ENCODE measurements at regions not wholly inside any gene's neighbourhood (a gene's known extent, or its start where the extent isn't known, plus 50 kb on each side); places are given as distances from the start of the nearest gene placed in this dataset.

GRCh38 chr4:116453127-116453526 lies 632.2 kb downstream of the TRAM1L1 start:
- no peak overlapping the region for H4K91ac ChIP-seq (ENCODE audit: low read length)
- no peak overlapping the region for H3K4ac ChIP-seq (ENCODE audit: low read depth in 1 of 2, low read length in 2 of 2)
- WGBS, result 97% methylated on average over 19 of the region's 19 CpGs
- no peak for DNase-seq
- H3K27me3 ChIP-seq (ENCODE audit: control insufficient read depth in 1 of 2, insufficient read depth in 1 of 2, low read length in 2 of 2), result no peaks in the 10 kb centered on the region
- no peak overlapping the region for H4K8ac ChIP-seq (ENCODE audit: low read length)
- H2BK5ac ChIP-seq (ENCODE audit: low read depth, low read length, poor library complexity, severe bottlenecking), result no peak overlapping the region
- H3K9ac ChIP-seq (ENCODE audit: low read length), result no peak overlapping the region
- no peak overlapping the region for H3K27ac ChIP-seq (ENCODE audit: low read length, poor library complexity, severe bottlenecking)
- H2AFZ ChIP-seq (ENCODE audit: low read depth, low read length), result peak overlapping the region; percentile 51
- no peak overlapping the region for H3K4me3 ChIP-seq (ENCODE audit: insufficient read depth in 1 of 2, low read depth in 1 of 2, low read length in 2 of 2)
- no peak overlapping the region for H2BK120ac ChIP-seq (ENCODE audit: low read depth, low read length)
- no peaks in the 10 kb centered on the region for H3K79me1 ChIP-seq (replicated peaks; ENCODE audit: low read length, poor library complexity, severe bottlenecking)
- H2BK12ac ChIP-seq (ENCODE audit: low read length in 2 of 2), result no peak overlapping the region
- H3K4me1 ChIP-seq (ENCODE audit: control insufficient read depth, insufficient read depth, low read depth, low read length), result no peaks in the 10 kb centered on the region
- no peaks in the 10 kb centered on the region for H3K9me3 ChIP-seq (ENCODE audit: control insufficient read depth, low read length)
- no peak overlapping the region for H2BK15ac ChIP-seq (ENCODE audit: low read depth, poor library complexity, severe bottlenecking)
- no peak overlapping the region for H3K14ac ChIP-seq (ENCODE audit: low read length in 2 of 2)
- no peaks in the 10 kb centered on the region for H3K36me3 ChIP-seq (ENCODE audit: control insufficient read depth in 1 of 2, insufficient read depth in 2 of 2, low read depth in 1 of 2, low read length in 2 of 2)
- H3K23ac ChIP-seq (ENCODE audit: low read length in 2 of 2), result no peak overlapping the region
- H3K4me2 ChIP-seq (ENCODE audit: low read length, poor library complexity, severe bottlenecking), result no peak overlapping the region
- no peak overlapping the region for H2AK5ac ChIP-seq (ENCODE audit: low read length, severe bottlenecking)
- no peak overlapping the region for H3K18ac ChIP-seq (ENCODE audit: low read depth in 1 of 2, low read length in 2 of 2)

GRCh38 chr4:116449764-116450163 lies 635.6 kb downstream of the TRAM1L1 start:
- H3K36me3 ChIP-seq (ENCODE audit: control insufficient read depth in 1 of 2, insufficient read depth in 2 of 2, low read depth in 1 of 2, low read length in 2 of 2), result no peaks in the 10 kb centered on the region
- WGBS, result no CpG with 5 or more reads among the region's 2 CpGs
- DNase-seq, result no peak

GRCh38 chr4:116444117-116444516 lies 641.3 kb downstream of the TRAM1L1 start:
- H4K91ac ChIP-seq (ENCODE audit: low read length), result no peak overlapping the region
- no peak overlapping the region for H4K8ac ChIP-seq (ENCODE audit: low read length)
- H3K27ac ChIP-seq (ENCODE audit: low read length, poor library complexity, severe bottlenecking), result no peak overlapping the region
- H2BK15ac ChIP-seq (ENCODE audit: low read depth, poor library complexity, severe bottlenecking), result no peak overlapping the region
- H3K23ac ChIP-seq (ENCODE audit: low read length in 2 of 2), result no peak overlapping the region
- H3K27me3 ChIP-seq (ENCODE audit: control insufficient read depth in 1 of 2, insufficient read depth in 1 of 2, low read length in 2 of 2), result no peaks in the 10 kb centered on the region
- no peak for DNase-seq
- no peak overlapping the region for H2BK12ac ChIP-seq (ENCODE audit: low read length in 2 of 2)
- H3K4ac ChIP-seq (ENCODE audit: low read depth in 1 of 2, low read length in 2 of 2), result no peak overlapping the region
- no peak overlapping the region for H2BK5ac ChIP-seq (ENCODE audit: low read depth, low read length, poor library complexity, severe bottlenecking)
- H2AK5ac ChIP-seq (ENCODE audit: low read length, severe bottlenecking), result no peak overlapping the region
- no peak overlapping the region for H3K9ac ChIP-seq (ENCODE audit: low read length)
- H3K4me2 ChIP-seq (ENCODE audit: low read length, poor library complexity, severe bottlenecking), result no peak overlapping the region
- no peak overlapping the region for H2AFZ ChIP-seq (ENCODE audit: low read depth, low read length)
- no peak overlapping the region for H3K14ac ChIP-seq (ENCODE audit: low read length in 2 of 2)
- H3K79me1 ChIP-seq (replicated peaks; ENCODE audit: low read length, poor library complexity, severe bottlenecking), result no peaks in the 10 kb centered on the region
- H3K4me1 ChIP-seq (ENCODE audit: control insufficient read depth, insufficient read depth, low read depth, low read length), result no peaks in the 10 kb centered on the region
- H2BK120ac ChIP-seq (ENCODE audit: low read depth, low read length), result no peak overlapping the region
- H3K4me3 ChIP-seq (ENCODE audit: insufficient read depth in 1 of 2, low read depth in 1 of 2, low read length in 2 of 2), result no peak overlapping the region
- H3K36me3 ChIP-seq (ENCODE audit: control insufficient read depth in 1 of 2, insufficient read depth in 2 of 2, low read depth in 1 of 2, low read length in 2 of 2), result no peaks in the 10 kb centered on the region
- no peaks in the 10 kb centered on the region for H3K9me3 ChIP-seq (ENCODE audit: control insufficient read depth, low read length)
- no peak overlapping the region for H3K18ac ChIP-seq (ENCODE audit: low read depth in 1 of 2, low read length in 2 of 2)

More at GRCh38 chr4:116449764-116450163, 635.6 kb downstream of the TRAM1L1 start:
- Histone ChIP-seq H4K91ac (ENCODE audit: low read length) (no peak overlapping the region), H3K23ac (ENCODE audit: low read length in 2 of 2) (no peak overlapping the region), H2BK15ac (ENCODE audit: low read depth, poor library complexity, severe bottlenecking) (no peak overlapping the region), H3K9ac (ENCODE audit: low read length) (no peak overlapping the region), H3K4me1 (ENCODE audit: control insufficient read depth, insufficient read depth, low read depth, low read length) (no peaks in the 10 kb centered on the region), H3K4ac (ENCODE audit: low read depth in 1 of 2, low read length in 2 of 2) (no peak overlapping the region), H3K18ac (ENCODE audit: low read depth in 1 of 2, low read length in 2 of 2) (no peak overlapping the region), H2BK5ac (ENCODE audit: low read depth, low read length, poor library complexity, severe bottlenecking) (no peak overlapping the region), H3K27ac (ENCODE audit: low read length, poor library complexity, severe bottlenecking) (no peak overlapping the region), H3K4me2 (ENCODE audit: low read length, poor library complexity, severe bottlenecking) (no peak overlapping the region), H2AK5ac (ENCODE audit: low read length, severe bottlenecking) (no peak overlapping the region), H4K8ac (ENCODE audit: low read length) (no peak overlapping the region), H3K79me1 (replicated peaks; ENCODE audit: low read length, poor library complexity, severe bottlenecking) (no peaks in the 10 kb centered on the region), H3K27me3 (ENCODE audit: control insufficient read depth in 1 of 2, insufficient read depth in 1 of 2, low read length in 2 of 2) (no peaks in the 10 kb centered on the region), H3K4me3 (ENCODE audit: insufficient read depth in 1 of 2, low read depth in 1 of 2, low read length in 2 of 2) (no peak overlapping the region), H2AFZ (ENCODE audit: low read depth, low read length) (no peak overlapping the region), H3K14ac (ENCODE audit: low read length in 2 of 2) (no peak overlapping the region), H2BK12ac (ENCODE audit: low read length in 2 of 2) (no peak overlapping the region), H2BK120ac (ENCODE audit: low read depth, low read length) (no peak overlapping the region), H3K9me3 (ENCODE audit: control insufficient read depth, low read length) (no peaks in the 10 kb centered on the region)

- H3K4me2 ChIP-seq (ENCODE audit: low read length, poor library complexity, severe bottlenecking), result no peak overlapping the region
- no peak overlapping the region for H2AK5ac ChIP-seq (ENCODE audit: low read length, severe bottlenecking)
- H2BK12ac ChIP-seq (ENCODE audit: low read length in 2 of 2), result no peak overlapping the region
- H3K4me1 ChIP-seq (ENCODE audit: control insufficient read depth, insufficient read depth, low read depth, low read length), result no peaks in the 10 kb centered on the region
- H3K27me3 ChIP-seq (ENCODE audit: control insufficient read depth in 1 of 2, insufficient read depth in 1 of 2, low read length in 2 of 2), result no peaks in the 10 kb centered on the region
- H3K36me3 ChIP-seq (ENCODE audit: control insufficient read depth in 1 of 2, insufficient read depth in 2 of 2, low read depth in 1 of 2, low read length in 2 of 2), result no peaks in the 10 kb centered on the region
- H3K9ac ChIP-seq (ENCODE audit: low read length), result no peak overlapping the region
- no peak for DNase-seq
- no peak overlapping the region for H4K91ac ChIP-seq (ENCODE audit: low read length)
- H3K14ac ChIP-seq (ENCODE audit: low read length in 2 of 2), result no peak overlapping the region
- no peak overlapping the region for H2AFZ ChIP-seq (ENCODE audit: low read depth, low read length)
- no peak overlapping the region for H2BK15ac ChIP-seq (ENCODE audit: low read depth, poor library complexity, severe bottlenecking)
- no peak overlapping the region for H3K18ac ChIP-seq (ENCODE audit: low read depth in 1 of 2, low read length in 2 of 2)
- H4K8ac ChIP-seq (ENCODE audit: low read length), result no peak overlapping the region
- H3K27ac ChIP-seq (ENCODE audit: low read length, poor library complexity, severe bottlenecking), result no peak overlapping the region
- H2BK120ac ChIP-seq (ENCODE audit: low read depth, low read length), result no peak overlapping the region
- no peak overlapping the region for H3K4ac ChIP-seq (ENCODE audit: low read depth in 1 of 2, low read length in 2 of 2)
- H3K23ac ChIP-seq (ENCODE audit: low read length in 2 of 2), result no peak overlapping the region
- no CpG with 5 or more reads among the region's 1 CpG for WGBS
- no peak overlapping the region for H3K4me3 ChIP-seq (ENCODE audit: insufficient read depth in 1 of 2, low read depth in 1 of 2, low read length in 2 of 2)
- no peaks in the 10 kb centered on the region for H3K9me3 ChIP-seq (ENCODE audit: control insufficient read depth, low read length)
- no peaks in the 10 kb centered on the region for H3K79me1 ChIP-seq (replicated peaks; ENCODE audit: low read length, poor library complexity, severe bottlenecking)
- no peak overlapping the region for H2BK5ac ChIP-seq (ENCODE audit: low read depth, low read length, poor library complexity, severe bottlenecking)
These were observed 646.2 kb downstream of the TRAM1L1 start for GRCh38 chr4:116438981-116439729.
